ENCODE measurements at regions not wholly inside any gene's neighbourhood (a gene's known extent, or its start where the extent isn't known, plus 50 kb on each side); places are given as distances from the start of the nearest gene placed in this dataset.

- no peak for DNase-seq
Observed at GRCh38 chr14:26395726-26396125, 202.1 kb downstream of the NOVA1 start.

DNA sequence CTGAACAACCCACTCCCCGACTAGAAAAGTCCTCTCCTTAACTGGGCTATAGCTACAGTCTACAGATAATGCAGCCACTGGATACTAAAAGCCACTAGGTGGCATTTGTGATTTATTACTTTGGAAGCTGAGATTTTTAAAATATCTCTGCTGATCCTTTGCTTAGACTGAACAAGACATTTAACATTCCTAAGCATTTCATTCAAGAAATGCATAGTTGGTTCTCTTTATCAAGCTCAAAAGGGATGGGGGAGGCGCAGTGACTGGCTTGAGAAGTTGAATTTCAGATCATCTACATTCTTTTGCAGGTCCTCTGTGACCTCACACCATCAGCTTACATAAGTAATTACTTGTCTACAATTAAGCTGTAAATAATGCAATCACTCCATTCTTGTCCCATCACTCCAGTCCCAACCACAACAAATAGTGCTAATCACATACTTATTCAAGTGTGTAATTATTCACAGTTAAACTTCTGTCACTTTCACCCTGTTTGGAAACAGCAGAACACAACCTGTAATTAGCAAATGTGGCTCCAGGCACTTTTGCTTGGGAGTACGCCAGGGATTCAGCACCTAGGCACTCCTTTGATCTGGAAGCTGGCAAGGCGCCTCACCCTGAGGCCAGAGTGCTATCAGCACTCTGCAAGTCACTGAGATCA, 203.6 kb downstream of the NOVA1 start:
- peak; percentile 58 for DNase-seq

- no peak for DNase-seq
Observed at GRCh38 chr14:26392498-26392897, 205.3 kb downstream of the NOVA1 start.

DNA sequence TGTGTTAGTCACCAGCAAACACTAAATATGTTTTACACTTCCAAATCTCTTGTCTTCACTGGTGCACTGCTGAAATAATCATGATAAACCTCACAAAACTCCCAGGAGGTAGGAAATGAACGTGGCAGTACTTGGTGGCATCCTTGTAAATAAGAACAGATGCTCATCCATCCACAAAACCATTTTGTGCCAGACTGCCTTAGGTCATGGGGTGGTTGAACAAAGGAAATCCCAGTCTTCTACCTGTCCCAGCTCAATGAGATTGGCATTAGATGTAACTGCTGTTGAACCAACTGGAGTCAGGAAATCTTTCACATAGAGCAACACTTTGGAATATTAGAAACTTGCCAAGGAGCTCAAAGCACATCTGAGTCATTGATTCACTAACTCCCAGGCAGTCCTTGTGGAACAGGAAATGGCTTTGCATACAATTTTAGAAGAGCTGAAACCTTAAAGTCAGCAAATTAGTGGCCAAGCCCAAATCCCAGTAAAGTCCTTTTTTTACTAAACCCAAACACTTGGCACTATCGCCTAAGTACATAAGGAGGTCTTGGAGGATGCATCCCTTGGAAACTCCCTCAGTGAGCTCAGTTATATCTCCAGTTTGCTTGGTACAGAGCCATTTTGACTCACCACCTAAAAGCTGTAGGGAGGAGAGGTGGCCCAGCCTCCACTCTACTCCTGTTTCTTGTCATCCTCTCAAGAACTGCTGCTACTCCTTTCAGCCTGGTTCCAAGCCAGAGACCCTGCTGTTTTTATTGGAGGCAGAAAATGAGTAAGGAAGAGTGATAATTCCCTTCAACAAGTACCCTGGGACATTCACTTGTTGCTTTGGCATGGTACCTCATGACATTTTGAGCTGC, 208.0 kb downstream of the NOVA1 start:
- no peak for DNase-seq

DNA sequence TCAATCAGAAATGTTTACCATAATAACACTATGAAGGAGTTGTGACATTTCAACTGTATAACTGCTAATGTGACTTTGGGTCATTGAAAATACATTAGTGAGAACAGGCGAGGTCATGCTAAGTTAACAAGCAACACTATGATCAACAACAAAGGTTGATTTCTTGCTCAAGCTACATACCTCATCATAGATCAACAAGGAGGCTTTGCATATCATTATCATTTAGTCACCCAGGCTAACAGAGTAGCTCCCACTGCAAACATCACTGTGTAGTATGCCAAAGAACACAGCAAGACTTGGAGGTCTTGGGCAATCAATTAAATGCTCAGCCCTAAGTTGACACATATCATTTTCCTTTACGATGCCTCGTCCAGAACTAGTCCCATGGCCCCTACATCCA, 212.5 kb downstream of the NOVA1 start:
- DNase-seq, result no peak

GRCh38 chr14:26382901-26383685, 214.7 kb downstream of the NOVA1 start:
- no peak for DNase-seq

DNA sequence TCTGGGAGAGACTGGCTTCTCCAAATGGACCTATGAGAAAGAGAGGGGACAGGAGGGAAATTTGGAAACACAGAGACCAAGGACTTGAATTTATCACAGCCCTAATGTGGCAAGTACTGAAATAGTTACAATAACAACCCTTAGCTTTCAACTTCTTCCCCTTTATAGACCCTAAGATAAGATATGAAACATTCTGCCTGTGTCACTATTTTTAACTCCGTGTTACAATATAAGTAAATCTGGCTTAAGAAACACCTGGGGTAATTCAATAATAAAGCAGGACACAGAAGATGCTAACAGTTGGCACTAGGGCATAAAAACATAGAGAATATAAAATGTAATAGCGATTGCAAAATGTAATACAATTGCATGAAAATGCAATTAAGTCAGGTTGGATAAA, 216.4 kb downstream of the NOVA1 start:
- no peak for DNase-seq

DNA sequence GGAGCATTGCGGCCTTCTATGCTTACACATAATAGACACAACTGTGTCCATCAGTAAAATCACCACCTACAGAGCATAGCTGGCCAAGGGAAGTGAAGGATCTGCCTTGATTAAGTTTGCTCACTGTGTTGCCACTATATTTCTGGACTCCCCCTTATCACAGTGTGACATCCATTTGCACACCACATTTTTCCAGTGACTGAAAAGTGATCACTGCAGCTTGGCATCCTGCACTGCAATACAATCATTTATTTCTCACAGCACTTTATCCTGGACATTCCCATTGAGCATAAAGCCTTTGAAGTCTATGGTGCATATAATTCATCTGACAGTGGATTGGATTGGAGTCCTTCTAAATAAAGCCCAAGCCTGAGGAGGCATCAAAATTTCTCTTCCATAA, 217.2 kb downstream of the NOVA1 start:
- no peak for DNase-seq

GRCh38 chr14:26379951-26380350, 217.9 kb downstream of the NOVA1 start:
- DNase-seq, result no peak

GRCh38 chr14:26377150-26377549, 220.7 kb downstream of the NOVA1 start:
- no peak for DNase-seq

GRCh38 chr14:26370115-26370514, 227.7 kb downstream of the NOVA1 start:
- DNase-seq, result no peak

DNA sequence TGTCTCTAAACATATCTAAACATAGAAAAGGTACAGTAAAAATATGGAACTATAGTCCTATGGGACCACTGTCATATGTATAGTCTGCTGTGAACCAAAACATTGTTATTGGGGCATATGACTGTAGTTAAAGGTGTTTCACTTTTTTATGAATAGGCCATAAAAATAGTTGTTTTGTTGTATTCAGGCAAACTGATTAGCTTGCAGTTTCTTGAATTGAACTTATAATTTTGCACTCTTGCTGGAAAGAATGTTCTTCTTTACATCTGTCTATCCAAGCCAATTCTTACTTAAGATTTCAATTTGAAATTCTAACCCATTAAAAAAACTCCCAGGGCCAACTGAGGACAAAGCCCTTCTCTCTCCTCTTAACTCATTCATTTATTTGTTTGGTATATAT, 234.1 kb downstream of the NOVA1 start:
- DNase-seq, result no peak

- no peak for DNase-seq
Observed at GRCh38 chr14:26344596-26344995, 253.2 kb downstream of the NOVA1 start.

GRCh38 chr14:26339381-26339780, 258.5 kb downstream of the NOVA1 start:
- no peak for DNase-seq

DNA sequence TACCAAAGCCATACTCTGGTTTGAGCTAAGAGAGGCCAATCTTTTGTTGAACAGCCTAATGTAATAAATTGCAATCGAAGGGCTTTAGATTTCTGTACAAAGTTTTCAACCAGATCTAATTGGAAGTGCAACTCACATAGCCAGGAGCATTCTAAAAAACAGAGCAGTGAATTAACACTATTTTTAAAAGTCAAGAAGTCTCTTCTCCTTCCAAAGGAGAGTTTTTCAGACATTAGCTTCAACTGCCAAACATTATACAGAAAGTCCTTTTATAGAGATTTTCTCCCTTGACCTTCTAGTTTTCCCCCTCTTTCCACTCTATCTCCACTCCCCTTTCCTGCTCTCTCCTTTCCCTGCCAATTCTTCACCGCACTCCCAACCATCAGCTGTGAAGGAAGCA, 259.6 kb downstream of the NOVA1 start:
- DNase-seq, result no peak

- DNase-seq, result no peak
Observed at GRCh38 chr14:26334288-26334687, 263.5 kb downstream of the NOVA1 start.

DNA sequence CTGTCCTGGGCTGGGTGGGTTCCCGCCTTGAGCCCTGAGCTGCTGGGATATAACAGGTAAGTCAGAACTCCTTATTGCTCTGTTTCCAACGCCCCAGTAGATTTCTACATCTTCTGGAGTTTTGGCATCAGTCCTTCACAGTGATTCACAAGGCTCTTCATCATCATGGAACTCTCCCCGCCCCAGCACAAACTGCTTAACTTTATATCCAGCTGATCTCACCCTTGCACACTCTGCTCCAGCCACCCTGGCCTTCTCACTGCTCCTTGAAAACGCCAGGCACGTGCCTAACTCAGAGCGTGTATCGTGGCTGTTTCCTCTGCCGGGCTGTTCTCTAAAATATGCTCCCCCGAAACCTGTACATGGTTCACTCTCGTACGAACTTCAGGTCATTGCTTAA, 264.9 kb downstream of the NOVA1 start:
- no peak for DNase-seq

- DNase-seq, result no peak
Observed at GRCh38 chr14:26330982-26331381, 266.9 kb downstream of the NOVA1 start.

DNA sequence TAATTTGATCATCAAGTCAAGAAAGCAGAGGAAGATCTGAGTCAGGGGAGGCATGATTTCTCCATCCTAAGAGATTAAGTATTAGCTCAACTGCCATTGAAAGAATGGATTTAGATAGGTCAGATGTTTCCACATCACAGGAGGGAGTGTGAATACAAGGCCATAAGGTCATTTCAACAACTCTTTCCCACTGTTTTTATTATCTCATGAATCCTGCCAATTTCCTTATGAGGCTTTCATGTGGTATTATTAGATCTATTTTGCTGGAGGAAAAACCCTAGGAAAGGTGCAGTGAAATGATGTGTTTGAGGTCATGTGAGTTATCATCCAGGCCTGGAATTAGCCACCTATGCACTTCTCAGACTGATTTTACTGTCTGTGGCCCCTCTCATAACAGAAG, 269.0 kb downstream of the NOVA1 start:
- DNase-seq, result no peak

GRCh38 chr14:26323869-26324268, 274.0 kb downstream of the NOVA1 start:
- DNase-seq, result no peak

GRCh38 chr14:26320886-26321285, 276.9 kb downstream of the NOVA1 start:
- DNase-seq, result no peak

- DNase-seq, result no peak
Observed at GRCh38 chr14:26319139-26319864, 278.5 kb downstream of the NOVA1 start.

DNA sequence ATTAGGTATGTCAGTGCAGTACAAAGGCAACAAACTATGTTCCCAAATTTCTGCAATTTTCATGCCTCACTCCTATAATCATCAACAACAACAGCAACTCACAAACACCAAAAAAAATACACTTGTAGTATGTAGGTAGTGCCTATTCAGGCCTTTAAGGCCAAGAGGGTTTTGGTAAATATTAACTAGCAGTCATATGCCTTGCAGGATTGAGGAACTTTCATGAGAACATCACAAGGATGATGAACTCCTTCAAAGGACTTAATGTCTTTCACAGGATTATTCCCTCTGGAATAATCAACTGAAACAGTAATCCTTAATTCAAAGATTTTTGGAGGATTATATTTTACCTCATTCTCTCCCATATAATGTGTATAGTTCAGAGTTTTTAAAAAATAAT, 293.8 kb downstream of the NOVA1 start:
- DNase-seq, result no peak

All from midbrain (tissue), 1 donor.